Hepatocyte (in vitro differentiated cells): ENCODE measurements at regions not wholly inside any gene's neighbourhood (a gene's known extent, or its start where the extent isn't known, plus 50 kb on each side); places are given as distances from the start of the nearest gene placed in this dataset.

Experiments used
- EZH2 ChIP-seq: fragments of 200-600 bp; sonication (generic); IDR thresholded peaks from 2 replicates; pipeline ENCODE4 v1.6.1; 2016; ENCODE audit warnings: antibody characterized with exemption, mild to moderate bottlenecking, borderline replicate concordance
- EZH2phosphoT487 ChIP-seq: fragments of 200-600 bp; sonication (generic); IDR thresholded peaks from one replicate; pipeline ENCODE4 v1.6.1; 2018; ENCODE audit warnings: antibody characterized with exemption, mild to moderate bottlenecking, low read depth, moderate library complexity; ENCODE audit not compliant: unreplicated experiment, severe bottlenecking
- TF ChIP-seq, protein P1 (sequence below): fragments of 200-600 bp; sonication (generic); IDR thresholded peaks from 2 replicates; pipeline ENCODE4 v1.5.1; 2016; ENCODE audit warnings: antibody characterized with exemption, mild to moderate bottlenecking; ENCODE audit not compliant: poor library complexity

DNA sequence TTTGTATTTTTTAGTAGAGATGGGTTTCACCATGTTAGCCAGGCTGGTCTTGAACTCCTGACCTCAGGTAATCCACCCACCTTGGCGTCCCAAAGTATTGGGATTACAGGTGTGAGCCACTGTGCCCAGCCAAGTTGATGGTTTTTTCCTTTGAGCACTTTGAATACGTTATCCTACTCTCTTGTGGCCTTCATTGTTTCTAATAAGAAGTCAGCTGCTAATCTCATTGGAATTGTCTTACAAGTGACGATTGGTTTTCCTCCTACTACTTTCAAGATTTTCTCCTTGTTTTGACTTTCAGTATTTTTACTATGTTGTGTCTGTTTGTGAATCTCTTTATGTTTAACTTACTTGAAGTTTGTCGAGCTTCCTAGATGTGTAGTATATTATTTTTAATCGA is 88.5 kb downstream of the TMEM200C start:
- TF ChIP-seq, protein P1, sequence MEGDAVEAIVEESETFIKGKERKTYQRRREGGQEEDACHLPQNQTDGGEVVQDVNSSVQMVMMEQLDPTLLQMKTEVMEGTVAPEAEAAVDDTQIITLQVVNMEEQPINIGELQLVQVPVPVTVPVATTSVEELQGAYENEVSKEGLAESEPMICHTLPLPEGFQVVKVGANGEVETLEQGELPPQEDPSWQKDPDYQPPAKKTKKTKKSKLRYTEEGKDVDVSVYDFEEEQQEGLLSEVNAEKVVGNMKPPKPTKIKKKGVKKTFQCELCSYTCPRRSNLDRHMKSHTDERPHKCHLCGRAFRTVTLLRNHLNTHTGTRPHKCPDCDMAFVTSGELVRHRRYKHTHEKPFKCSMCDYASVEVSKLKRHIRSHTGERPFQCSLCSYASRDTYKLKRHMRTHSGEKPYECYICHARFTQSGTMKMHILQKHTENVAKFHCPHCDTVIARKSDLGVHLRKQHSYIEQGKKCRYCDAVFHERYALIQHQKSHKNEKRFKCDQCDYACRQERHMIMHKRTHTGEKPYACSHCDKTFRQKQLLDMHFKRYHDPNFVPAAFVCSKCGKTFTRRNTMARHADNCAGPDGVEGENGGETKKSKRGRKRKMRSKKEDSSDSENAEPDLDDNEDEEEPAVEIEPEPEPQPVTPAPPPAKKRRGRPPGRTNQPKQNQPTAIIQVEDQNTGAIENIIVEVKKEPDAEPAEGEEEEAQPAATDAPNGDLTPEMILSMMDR = no peak
- no peak for TF ChIP-seq EZH2
- no peak for TF ChIP-seq EZH2phosphoT487
